ENCODE measurements at regions not wholly inside any gene's neighbourhood (a gene's known extent, or its start where the extent isn't known, plus 50 kb on each side); places are given as distances from the start of the nearest gene placed in this dataset.

DNA sequence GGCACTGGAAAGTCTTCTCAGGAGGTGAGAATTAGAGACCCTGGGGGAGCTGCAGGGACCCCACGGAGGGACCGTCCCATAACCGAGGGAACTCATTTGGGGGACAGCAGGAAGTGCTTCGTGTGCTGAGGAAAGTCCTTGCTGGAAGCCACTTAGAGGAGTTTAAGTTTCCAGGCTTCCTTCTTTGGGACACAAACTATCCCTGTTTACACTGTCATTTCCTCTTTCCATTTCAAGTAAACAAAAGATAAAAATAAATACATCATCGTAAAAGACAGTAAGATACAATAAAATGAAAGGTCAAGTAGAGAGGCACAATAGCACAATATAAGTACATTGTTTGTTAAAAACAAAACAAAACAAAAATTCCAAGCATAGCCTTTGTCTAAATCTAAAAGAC lies 101.2 kb downstream of the TTLL2 start (continued):
- no peak for TF ChIP-seq RFX5 (IDR thresholded peaks at IDR 0.05)

DNA sequence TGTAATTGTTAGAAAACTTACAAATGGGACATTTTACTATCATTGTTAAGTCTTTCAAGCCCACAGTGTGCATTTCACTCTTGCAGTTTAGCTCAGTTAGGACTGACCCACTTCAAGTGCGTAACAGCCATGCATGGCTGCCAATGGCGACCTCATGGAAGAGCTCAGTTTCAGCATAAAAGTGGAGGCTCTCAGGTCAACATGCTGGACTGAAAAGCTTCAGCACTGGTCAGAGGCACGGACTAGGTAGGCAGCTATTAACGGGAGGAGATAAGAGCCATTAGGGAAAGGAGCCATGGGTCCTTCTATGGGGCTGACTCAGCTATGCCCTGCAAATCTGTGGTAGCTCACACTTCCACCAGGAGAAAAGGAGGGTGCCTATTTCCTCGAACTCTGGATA lies 101.8 kb downstream of the TTLL2 start:
- no peak overlapping the region for H3K27ac ChIP-seq

DNA sequence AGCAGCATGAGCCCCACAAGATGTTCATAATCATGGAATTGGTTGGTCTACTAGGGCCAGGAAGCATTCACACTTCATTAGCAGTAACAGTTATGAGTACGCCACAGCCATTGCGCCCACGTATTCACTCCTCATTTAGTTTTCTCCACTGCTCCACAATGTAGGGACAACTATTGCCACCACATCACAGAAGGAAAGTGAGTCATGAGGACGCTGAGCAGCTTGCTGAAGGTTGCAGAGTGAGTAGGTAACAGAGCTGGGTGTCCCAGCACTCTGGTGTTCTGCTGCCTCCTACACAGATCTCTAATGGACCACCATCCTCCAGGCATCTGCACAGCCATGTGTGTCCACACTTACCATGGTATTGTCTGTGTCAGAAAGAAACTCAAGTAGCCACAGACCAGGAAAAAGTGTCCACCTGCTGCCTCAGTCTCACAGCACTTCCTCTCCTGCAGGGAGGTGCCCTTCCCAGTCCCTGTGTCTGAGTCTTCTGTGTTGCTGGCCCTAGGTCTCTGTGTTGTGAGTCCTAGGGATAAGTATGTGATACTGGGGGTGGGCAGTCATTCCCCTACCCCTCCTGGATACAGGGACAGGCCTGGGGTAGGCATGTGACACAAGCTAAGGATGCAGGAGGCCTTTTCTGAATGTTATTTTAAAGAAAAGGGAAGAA lies 103.9 kb downstream of the TTLL2 start:
- Histone ChIP-seq H3K4me3 (no peak overlapping the region), H3K9me3 (no peaks in the 10 kb centered on the region), H3K4me1 (no peaks in the 10 kb centered on the region), H3K4me2 (no peak overlapping the region), H3K27ac (no peak overlapping the region)
- no peak for FAIRE-seq
- TF ChIP-seq RARB (CRISPR knock-in tag; IDR thresholded peaks at IDR 0.05), result no peak
- TF ChIP-seq, protein P1, sequence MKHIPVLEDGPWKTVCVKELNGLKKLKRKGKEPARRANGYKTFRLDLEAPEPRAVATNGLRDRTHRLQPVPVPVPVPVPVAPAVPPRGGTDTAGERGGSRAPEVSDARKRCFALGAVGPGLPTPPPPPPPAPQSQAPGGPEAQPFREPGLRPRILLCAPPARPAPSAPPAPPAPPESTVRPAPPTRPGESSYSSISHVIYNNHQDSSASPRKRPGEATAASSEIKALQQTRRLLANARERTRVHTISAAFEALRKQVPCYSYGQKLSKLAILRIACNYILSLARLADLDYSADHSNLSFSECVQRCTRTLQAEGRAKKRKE (CRISPR knock-in tag; IDR thresholded peaks at IDR 0.05; ENCODE audit: low read depth), result no peak
- DNase-seq (ENCODE audit: low read depth in 1 of 2, low spot score in 1 of 2), result no peak
- 66% methylated on average over 4 of the region's 4 CpGs for WGBS (ENCODE audit: missing lambda C conversion rate)
- POLR2A ChIA-PET, result no interaction called here
- 0 out of 6 replicates have a peak, but pooled peaks of 1 of the 2 experiments have one; percentile 30 for ATAC-seq
- CTCF ChIA-PET, result no interaction called here

More for the DNA sequence above, 101.8 kb downstream of the TTLL2 start:
- ATAC-seq (no peak), DNase-seq (ENCODE audit: low read depth in 1 of 2, low spot score in 1 of 2) (no peak), FAIRE-seq (no peak)
- H3K4me3 ChIP-seq, result no peak overlapping the region
- ChIA-PET CTCF (no interaction called here), POLR2A (no interaction called here)
- no peaks in the 10 kb centered on the region for H3K9me3 ChIP-seq
- no peak overlapping the region for H3K4me2 ChIP-seq
- TF ChIP-seq HEYL (CRISPR knock-in tag; IDR thresholded peaks at IDR 0.05), result no peak
- no peak for TF ChIP-seq ZC3H11A (IDR thresholded peaks at IDR 0.05)
- TF ChIP-seq, protein P2, sequence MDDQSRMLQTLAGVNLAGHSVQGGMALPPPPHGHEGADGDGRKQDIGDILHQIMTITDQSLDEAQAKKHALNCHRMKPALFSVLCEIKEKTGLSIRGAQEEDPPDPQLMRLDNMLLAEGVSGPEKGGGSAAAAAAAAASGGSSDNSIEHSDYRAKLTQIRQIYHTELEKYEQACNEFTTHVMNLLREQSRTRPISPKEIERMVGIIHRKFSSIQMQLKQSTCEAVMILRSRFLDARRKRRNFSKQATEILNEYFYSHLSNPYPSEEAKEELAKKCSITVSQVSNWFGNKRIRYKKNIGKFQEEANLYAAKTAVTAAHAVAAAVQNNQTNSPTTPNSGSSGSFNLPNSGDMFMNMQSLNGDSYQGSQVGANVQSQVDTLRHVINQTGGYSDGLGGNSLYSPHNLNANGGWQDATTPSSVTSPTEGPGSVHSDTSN (IDR thresholded peaks at IDR 0.05), result no peak
- no peak for TF ChIP-seq SREBF2 (IDR thresholded peaks at IDR 0.05)
- TF ChIP-seq JUNB (IDR thresholded peaks at IDR 0.05), result no peak
- no peak for TF ChIP-seq ZFP36 (IDR thresholded peaks at IDR 0.05; ENCODE audit: borderline replicate concordance, partially characterized antibody)
- no peak for TF ChIP-seq RNF2 (IDR thresholded peaks at IDR 0.05; ENCODE audit: borderline replicate concordance, low read depth)
- no peak for TF ChIP-seq HOXA7 (CRISPR knock-in tag; IDR thresholded peaks at IDR 0.05)
- TF ChIP-seq EHMT2 (IDR thresholded peaks at IDR 0.05; ENCODE audit: low read depth), result no peak
- no peak for TF ChIP-seq POLR2AphosphoS2 (conservative IDR thresholded peaks at IDR 0.05; ENCODE audit: low read length)
- no peak for TF ChIP-seq FOXS1 (CRISPR knock-in tag; IDR thresholded peaks at IDR 0.05)
- no peak for TF ChIP-seq CBX8 (IDR thresholded peaks at IDR 0.05)
- no peak for TF ChIP-seq RAD21 (conservative IDR thresholded peaks at IDR 0.05 in 1 of 2, IDR thresholded peaks at IDR 0.05 in 1 of 2)
- TF ChIP-seq BHLHE40 (IDR thresholded peaks at IDR 0.05; ENCODE audit: low read depth, low read length), result no peak
- no peak for TF ChIP-seq FOSL2 (IDR thresholded peaks at IDR 0.05)
- TF ChIP-seq FOSL2 (CRISPR knock-in tag; IDR thresholded peaks at IDR 0.05), result no peak
- no peak for TF ChIP-seq POLR2A (IDR thresholded peaks at IDR 0.05; ENCODE audit: low read length)
- TF ChIP-seq RCOR1 (IDR thresholded peaks at IDR 0.05; ENCODE audit: low read depth, low read length), result no peak
- no peak for TF ChIP-seq TP53 (CRISPR knock-in tag; IDR thresholded peaks at IDR 0.05)
- TF ChIP-seq, protein P3, sequence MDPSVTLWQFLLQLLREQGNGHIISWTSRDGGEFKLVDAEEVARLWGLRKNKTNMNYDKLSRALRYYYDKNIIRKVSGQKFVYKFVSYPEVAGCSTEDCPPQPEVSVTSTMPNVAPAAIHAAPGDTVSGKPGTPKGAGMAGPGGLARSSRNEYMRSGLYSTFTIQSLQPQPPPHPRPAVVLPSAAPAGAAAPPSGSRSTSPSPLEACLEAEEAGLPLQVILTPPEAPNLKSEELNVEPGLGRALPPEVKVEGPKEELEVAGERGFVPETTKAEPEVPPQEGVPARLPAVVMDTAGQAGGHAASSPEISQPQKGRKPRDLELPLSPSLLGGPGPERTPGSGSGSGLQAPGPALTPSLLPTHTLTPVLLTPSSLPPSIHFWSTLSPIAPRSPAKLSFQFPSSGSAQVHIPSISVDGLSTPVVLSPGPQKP (IDR thresholded peaks at IDR 0.05; ENCODE audit: low read depth, low read length), result no peak
- TF ChIP-seq, protein P4, sequence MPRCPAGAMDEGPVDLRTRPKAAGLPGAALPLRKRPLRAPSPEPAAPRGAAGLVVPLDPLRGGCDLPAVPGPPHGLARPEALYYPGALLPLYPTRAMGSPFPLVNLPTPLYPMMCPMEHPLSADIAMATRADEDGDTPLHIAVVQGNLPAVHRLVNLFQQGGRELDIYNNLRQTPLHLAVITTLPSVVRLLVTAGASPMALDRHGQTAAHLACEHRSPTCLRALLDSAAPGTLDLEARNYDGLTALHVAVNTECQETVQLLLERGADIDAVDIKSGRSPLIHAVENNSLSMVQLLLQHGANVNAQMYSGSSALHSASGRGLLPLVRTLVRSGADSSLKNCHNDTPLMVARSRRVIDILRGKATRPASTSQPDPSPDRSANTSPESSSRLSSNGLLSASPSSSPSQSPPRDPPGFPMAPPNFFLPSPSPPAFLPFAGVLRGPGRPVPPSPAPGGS (IDR thresholded peaks at IDR 0.05), result no peak
- 45% methylated on average over 5 of the region's 5 CpGs for WGBS (ENCODE audit: missing lambda C conversion rate)
- no peaks in the 10 kb centered on the region for H3K4me1 ChIP-seq

Data from A549 (cell line).